C4-2B (cell line): ENCODE measurements at regions not wholly inside any gene's neighbourhood (a gene's known extent, or its start where the extent isn't known, plus 50 kb on each side); places are given as distances from the start of the nearest gene placed in this dataset.

ENCODE experiments used
- ZFX ChIP-seq: fragments of 450-650 bp; IDR thresholded peaks from 2 replicates; pipeline ENCODE4 v1.6.1; 2017
- TF ChIP-seq, protein P1 (sequence below): fragments of 450-650 bp; conservative IDR thresholded peaks from 2 replicates; pipeline ENCODE4 v1.5.1; 2017; ENCODE audit warnings: mild to moderate bottlenecking

DNA sequence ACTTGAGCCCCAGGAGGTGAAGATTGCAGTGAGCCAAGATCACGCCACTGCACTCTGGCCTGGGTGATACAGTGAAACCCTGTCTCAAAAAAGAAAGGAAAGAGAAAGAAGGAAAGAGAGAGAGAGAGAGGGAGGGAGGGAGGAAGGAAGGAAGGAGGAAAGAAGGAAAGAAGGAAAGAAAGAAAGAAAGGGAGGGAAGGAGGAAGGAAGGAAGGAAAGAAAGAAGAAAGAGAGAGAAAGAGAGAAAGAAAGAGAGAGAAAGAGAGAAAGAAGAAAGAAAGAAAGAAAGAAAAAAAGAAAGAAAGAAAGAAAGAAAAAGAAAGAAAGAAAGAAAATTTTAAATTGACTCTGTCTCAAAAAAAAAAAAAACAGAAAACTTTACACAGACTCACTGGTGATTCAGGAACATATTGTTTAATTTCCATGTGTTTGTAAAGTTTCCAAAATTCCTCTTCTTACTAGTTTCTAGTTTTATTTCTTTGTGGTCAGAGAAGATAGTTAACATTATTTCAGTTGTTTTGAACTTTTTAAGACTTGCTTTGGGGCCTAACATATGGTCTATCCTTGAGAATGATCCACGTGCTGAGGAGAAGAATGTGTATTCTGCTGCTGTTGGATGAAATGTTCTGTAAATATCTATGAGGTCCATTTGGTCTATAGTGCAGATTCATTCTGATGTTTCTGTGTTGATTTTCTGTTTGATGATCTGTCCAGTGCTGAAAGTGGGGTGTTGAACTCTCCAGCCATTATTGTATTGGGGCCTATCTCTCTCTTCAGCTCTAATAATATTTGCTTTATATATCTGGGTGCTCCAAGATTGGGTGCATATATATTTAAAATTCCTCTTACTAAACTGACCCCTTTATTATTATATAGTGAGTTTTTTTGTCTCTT lies 204.4 kb upstream of the SERP2 start:
- TF ChIP-seq, protein P1, sequence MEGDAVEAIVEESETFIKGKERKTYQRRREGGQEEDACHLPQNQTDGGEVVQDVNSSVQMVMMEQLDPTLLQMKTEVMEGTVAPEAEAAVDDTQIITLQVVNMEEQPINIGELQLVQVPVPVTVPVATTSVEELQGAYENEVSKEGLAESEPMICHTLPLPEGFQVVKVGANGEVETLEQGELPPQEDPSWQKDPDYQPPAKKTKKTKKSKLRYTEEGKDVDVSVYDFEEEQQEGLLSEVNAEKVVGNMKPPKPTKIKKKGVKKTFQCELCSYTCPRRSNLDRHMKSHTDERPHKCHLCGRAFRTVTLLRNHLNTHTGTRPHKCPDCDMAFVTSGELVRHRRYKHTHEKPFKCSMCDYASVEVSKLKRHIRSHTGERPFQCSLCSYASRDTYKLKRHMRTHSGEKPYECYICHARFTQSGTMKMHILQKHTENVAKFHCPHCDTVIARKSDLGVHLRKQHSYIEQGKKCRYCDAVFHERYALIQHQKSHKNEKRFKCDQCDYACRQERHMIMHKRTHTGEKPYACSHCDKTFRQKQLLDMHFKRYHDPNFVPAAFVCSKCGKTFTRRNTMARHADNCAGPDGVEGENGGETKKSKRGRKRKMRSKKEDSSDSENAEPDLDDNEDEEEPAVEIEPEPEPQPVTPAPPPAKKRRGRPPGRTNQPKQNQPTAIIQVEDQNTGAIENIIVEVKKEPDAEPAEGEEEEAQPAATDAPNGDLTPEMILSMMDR, result no peak
- TF ChIP-seq ZFX, result no peak
